NCI-H128 (cell line): ENCODE measurements at regions not wholly inside any gene's neighbourhood (a gene's known extent, or its start where the extent isn't known, plus 50 kb on each side); places are given as distances from the start of the nearest gene placed in this dataset.
"Not testable (repeated sequence)": the region's sequence is repeated elsewhere in the genome, so short reads cannot be mapped to it uniquely, and the experiment has no call there.

Source experiments
- DNase-seq: peaks from one replicate; lab custom pipeline; 2025; ENCODE audit not compliant: unreplicated experiment; lab: John Stamatoyannopoulos, UW

GRCh38 chr22:44632541-44633396 lies 69.2 kb upstream of the PRR5 start:
- no peak for DNase-seq

DNA sequence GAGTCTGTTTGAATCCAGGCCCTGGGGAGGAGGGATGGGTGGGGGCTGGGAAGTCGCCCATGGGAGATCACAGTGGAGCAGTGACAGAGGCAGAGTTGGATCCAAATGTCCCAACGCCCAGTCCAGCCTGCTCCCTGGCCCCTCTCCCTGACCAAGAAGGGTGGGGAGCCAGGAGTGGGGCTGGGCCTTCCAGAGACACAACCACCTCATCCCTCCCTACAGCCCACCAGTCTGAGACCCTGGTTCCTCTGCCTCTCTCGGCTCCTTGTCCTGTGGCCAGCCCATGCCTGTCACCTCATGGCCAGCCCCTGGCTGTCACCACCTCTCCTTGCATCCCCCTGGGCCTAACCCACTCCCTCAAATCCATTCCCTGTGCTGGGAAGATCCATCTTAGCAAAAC lies 71.2 kb upstream of the PRR5 start:
- no peak for DNase-seq

GRCh38 chr22:44628835-44629234 lies 73.2 kb upstream of the PRR5 start:
- DNase-seq, result no peak

GRCh38 chr22:44628273-44628672 lies 73.7 kb upstream of the PRR5 start:
- no peak for DNase-seq

- no peak for DNase-seq
Measured at GRCh38 chr22:44627521-44628139, 74.4 kb upstream of the PRR5 start.

DNA sequence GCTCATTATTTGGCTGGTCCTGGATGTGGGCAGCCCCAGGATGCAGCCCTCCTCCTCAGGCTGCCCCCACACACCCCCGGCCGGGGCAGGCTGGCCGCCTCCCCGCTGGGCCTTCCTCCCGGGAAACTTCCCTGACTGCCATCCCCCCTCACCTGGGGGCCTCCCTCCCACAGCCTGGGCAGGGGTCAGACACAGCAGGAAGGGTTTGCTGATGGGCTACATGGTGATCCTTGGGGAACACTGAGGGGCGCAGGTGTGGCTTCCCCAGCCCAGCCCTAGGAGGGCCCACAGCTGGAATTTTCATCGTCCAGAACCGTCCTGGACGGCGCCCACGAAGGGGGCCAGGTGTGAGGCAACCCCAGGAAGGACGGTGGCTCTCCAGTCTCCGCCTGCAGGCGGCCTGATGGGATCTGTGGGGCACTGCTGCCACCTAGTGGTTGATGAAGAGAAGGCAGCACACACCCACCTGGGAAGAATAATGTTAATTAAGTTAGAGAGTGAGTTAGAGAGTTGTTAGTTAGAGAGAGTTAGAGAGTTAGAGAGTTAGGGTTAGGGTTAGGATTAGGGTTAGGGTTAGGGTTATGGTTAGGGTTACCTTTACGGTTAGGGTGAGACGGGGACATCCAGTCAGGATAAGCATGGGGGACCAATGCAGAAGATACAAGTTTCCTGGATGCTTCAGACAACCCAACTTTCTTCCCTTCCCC lies 75.9 kb upstream of the PRR5 start:
- peak; percentile 34 for DNase-seq

- no peak for DNase-seq
Measured at GRCh38 chr22:44625421-44625760, 76.6 kb upstream of the PRR5 start.

DNA sequence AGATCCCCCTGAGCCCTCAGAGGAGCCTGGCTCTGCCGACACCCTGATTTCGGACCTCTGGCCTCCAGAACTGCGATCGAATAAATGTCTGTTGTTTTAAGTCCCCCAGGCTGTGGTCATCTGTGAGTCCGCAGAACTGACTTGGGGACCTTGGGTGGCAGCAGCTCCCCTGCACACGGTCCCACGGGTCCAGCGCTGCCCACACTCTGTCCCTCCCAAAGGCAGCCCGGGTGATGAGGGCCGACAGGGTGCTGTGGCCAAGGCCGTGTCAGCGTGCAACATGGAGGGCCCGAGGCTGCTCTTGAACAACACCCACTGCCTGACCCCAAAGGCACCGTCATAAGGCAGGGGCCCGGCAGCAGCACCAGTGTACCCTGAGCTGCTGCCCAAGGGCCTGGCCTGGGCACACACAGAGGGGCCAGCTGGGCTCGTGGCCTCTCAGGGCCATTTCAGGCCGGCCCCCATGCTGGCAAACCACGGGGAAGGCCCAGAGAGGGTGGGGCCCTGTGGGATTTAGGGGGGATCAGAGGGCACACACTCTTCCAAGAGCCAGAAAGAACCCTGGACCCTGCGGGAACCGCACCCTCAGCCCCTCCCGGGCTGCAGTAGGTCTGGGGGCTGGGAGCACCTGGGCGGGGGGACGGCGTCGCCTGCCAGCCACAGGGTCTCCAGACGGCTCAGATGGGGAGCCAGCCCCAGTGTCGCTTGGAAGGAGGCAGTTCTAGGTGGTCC lies 77.1 kb upstream of the PRR5 start:
- no peak for DNase-seq

DNA sequence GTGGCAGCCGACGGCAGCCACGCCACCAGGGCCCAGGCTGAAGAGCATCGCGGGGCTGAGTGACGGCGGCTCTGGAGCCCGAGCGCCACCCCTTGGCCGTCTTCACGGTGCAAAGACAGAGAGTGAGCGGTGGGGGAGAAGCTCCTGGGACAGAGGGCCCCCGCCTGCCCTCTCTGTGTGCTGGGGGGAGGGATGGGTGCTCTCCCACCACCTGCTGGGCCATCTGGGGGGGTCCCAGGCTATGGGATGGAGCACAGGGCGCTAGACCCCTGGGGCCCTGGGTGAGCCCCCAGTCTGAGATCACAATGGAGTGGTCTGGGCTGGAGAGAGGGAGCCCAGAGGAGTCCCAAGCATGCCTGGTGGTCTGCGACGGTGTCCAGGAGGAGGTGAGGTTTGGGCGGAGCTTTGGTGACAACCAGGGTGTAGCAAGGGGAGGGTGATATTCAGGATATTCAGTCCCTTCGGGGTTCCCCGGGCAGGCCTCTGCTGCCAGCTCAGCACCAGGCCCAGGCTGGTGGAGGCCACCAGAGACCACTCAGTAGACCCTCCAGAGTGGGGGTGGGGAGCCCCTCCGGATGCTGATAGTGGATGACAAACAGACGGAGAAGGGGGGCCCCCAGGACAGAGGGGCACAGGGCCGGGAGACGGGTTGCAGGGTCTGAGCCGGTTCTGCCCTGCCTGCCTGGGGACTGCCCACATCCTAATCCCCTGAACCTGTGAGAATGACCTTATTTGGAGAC lies 78.1 kb upstream of the PRR5 start:
- no peak for DNase-seq

DNA sequence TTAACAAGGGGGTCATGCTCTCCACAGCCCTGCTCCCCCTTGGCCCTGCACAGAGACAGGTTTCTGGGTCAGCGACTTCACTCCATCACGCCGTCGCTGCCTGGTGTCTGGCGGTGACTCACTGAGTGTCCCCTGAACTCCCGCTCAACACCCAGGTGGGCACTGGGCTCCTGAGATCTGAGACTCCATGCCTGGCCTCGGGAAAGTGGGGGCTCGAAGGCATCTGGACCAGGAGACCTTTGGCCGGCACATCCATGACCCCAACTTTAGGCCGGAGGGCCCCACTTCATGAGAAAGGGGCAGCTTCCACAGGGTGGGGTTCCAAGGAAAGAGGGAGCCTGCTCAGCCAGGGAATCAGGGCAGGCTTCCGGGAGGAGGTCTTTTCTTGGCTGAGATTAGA lies 79.3 kb upstream of the PRR5 start:
- no peak for DNase-seq

DNA sequence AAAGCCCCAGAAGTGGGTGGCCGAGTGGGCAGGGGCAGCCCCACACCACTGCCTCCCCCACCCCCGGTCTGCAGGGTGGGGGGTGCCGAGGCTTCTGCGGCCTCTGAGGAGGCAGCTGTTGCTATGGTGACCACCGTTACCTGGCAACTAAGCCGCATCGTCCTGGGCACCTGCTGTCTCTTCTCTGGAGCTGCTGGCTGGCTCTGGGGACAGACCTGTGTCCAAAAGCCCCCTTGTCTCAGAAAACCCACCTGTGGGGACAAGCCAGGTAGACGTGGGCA lies 79.9 kb upstream of the PRR5 start:
- DNase-seq, result peak; percentile 8

DNA sequence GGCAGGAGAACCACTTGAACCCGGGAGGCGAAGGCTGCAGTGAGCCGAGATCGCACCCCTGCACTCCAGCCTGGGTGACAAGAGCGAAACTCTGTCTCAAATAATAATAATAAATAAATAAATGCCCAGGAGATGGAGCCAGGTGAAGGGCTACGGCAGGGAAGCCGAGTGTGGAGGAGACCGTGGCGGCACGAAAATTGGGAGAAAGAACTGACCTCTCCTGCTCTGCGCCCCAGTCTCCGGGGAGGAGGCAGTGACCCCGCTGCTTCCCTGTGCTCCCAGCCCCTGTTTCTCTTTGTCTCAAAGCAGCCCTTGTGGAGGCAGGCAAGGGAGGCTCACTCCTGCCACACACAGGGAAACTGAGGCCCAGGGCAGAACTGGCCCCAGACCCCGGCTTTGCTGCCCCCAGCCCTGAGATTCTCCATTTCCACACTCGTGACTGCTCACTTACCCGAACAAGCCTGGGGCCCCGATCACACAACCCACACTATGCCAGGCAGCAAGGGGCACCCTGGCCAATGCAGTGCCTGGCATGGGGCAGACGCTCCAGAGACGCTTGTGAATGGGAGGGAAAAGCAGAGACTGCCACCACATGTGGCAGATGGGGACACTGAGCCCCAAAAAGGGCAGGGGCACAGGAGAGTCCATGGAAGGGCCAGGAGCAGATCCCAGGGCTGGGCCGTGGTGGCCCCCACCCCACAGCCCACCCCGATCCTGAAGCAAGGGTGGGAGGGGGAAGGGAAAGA lies 80.4 kb upstream of the PRR5 start:
- no peak for DNase-seq

- DNase-seq, result no peak
Measured at GRCh38 chr22:44620841-44621257, 81.2 kb upstream of the PRR5 start.

DNA sequence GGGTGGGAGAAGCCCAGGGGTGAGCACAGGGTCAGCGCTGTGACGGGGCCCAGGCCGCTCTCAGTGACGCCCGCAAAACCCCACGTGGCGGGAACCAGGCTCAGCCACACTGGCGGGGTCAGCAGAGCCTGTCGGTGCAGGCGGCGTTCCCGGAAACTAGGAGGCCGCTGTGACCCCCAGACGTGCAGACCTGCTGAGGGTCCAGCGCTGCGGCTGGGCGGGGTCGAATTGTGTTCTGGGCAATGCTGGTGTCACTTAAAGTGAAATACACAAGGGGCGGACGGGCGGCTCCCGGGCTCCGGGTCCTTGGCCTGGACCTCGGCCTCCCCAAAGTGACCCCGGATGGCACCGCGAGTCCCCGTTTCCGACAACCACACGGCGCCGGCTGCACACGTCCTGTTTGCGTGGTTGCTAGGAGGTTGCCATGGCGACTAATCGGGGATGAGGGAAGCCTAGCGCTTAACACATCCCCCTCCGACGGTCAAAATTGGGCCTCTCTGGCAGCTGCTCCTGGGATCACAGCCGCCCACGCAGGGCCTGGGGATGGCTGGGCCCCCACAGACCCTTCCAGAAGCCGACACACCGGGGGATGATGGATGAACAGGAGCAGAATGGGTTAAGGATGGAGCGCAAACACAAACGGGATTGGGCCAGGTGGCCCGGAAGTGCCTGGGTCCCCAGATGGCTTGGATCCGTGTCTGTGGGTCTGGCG lies 81.7 kb upstream of the PRR5 start:
- DNase-seq, result no peak

DNA sequence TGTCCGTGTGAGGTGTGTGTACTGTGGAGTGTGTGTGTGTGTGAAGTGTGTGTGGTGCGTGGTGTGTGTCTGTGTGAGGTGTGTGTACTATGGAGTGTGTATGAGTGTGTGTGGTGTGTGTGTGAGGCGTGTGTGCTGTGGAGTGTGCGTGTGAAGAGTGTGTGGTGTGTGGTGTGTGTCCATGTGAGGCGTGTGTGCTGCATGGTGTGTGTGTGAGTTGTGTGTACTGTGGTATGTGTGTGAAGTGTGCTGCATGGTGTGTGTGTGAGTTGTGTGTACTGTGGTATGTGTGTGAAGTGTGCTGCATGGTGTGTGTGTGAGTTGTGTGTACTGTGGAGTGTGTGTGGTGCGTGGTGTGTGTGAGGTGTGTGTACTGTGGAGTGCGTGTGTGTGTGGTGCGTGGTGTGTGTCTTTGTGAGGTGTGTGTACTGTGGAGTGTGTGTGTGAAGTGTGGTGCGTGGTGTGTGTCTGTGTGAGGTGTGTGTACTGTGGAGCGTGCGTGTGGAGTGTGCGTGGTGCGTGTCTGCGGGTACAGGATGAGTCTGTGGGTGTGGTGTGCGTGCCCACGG lies 82.4 kb upstream of the PRR5 start:
- DNase-seq, result not testable (repeated sequence)

- not testable (repeated sequence) for DNase-seq
Measured at GRCh38 chr22:44618910-44619309, 83.1 kb upstream of the PRR5 start.

GRCh38 chr22:44618400-44618799 lies 83.6 kb upstream of the PRR5 start:
- no peak for DNase-seq

GRCh38 chr22:44617828-44618227 lies 84.2 kb upstream of the PRR5 start:
- DNase-seq, result no peak

DNA sequence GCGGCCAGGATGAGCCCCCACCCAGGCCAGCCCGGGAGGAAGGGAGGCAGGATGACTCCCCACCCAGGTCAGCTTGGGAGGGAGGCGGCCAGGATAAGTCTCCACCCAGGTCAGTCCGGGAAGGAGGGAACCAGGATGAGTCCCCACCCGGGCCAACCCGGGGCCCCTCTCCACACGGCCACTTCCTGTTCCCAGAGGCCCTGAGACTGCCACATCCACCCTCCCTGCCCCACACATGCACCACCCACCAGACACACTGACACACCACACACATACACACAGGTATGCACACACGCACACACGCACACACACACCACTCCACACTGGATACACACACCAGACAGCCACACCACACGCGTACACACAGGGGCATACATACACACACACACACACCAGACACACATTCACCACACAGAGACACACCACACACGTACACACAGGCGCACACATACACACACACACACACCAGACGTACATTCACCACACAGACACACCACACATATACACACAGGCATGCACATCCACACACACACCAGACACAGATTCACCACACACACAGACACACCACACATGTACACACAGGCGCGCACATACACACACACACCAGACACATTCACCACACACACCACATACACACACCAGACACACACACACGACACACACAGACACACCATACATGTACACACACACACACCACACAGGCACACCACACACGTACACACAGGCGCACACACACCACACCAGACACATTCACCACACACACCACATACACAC lies 84.9 kb upstream of the PRR5 start:
- DNase-seq, result no peak
